Endothelial cell (in vitro differentiated cells): ENCODE measurements at regions not wholly inside any gene's neighbourhood (a gene's known extent, or its start where the extent isn't known, plus 50 kb on each side); places are given as distances from the start of the nearest gene placed in this dataset.
"Not testable (repeated sequence)": the region's sequence is repeated elsewhere in the genome, so short reads cannot be mapped to it uniquely, and the experiment has no call there.

Experiments used
- DNase-seq: peaks from one replicate; pipeline ENCODE4 v3.0.0; 2021; ENCODE audit warnings: low spot score
- H3K27ac Mint-ChIP-seq: one replicate; pipeline ENCODE4 v1.8.0; 2021; ENCODE audit warnings: mixed read lengths, inconsistent platforms; ENCODE audit not compliant: unreplicated experiment
- H3K27me3 Mint-ChIP-seq: one replicate; pipeline ENCODE4 v1.8.0; 2021; ENCODE audit warnings: mild to moderate bottlenecking, moderate library complexity, mixed read lengths, inconsistent platforms; ENCODE audit not compliant: unreplicated experiment
- H3K36me3 Mint-ChIP-seq: one replicate; pipeline ENCODE4 v1.8.0; 2021; ENCODE audit warnings: mild to moderate bottlenecking, low read depth, mixed read lengths, inconsistent platforms; ENCODE audit not compliant: unreplicated experiment
- H3K4me1 Mint-ChIP-seq: one replicate; pipeline ENCODE4 v1.8.0; 2021; ENCODE audit warnings: mild to moderate bottlenecking, mixed read lengths, inconsistent platforms; ENCODE audit not compliant: unreplicated experiment
- H3K4me3 Mint-ChIP-seq: one replicate; pipeline ENCODE4 v1.8.0; 2021; ENCODE audit warnings: mild to moderate bottlenecking, mixed read lengths, inconsistent platforms; ENCODE audit not compliant: unreplicated experiment
- H3K9me3 Mint-ChIP-seq: one replicate; pipeline ENCODE4 v1.8.0; 2021; ENCODE audit warnings: mixed read lengths, inconsistent platforms; ENCODE audit not compliant: unreplicated experiment
- CTCF ChIP-seq: fragments of 200-600 bp; sonication (generic); IDR thresholded peaks from one replicate; pipeline ENCODE4 v1.5.0; 2021; ENCODE audit warnings: antibody characterized with exemption; ENCODE audit not compliant: unreplicated experiment

- not testable (repeated sequence) for H3K27ac Mint-ChIP-seq, H3K4me3 Mint-ChIP-seq, DNase-seq, H3K9me3 Mint-ChIP-seq, H3K36me3 Mint-ChIP-seq, H3K4me1 Mint-ChIP-seq, H3K27me3 Mint-ChIP-seq
These were observed 63.5 kb downstream of the UNC93B1 start for GRCh38 chr11:67940440-67940839.

GRCh38 chr11:67938964-67939363 is 64.9 kb downstream of the UNC93B1 start:
- not testable (repeated sequence) for H3K27me3 Mint-ChIP-seq, H3K36me3 Mint-ChIP-seq, DNase-seq, H3K9me3 Mint-ChIP-seq, H3K4me3 Mint-ChIP-seq, H3K27ac Mint-ChIP-seq, H3K4me1 Mint-ChIP-seq
- peak; percentile 59 for TF ChIP-seq CTCF

GRCh38 chr11:67938371-67938770 is 65.5 kb downstream of the UNC93B1 start:
- H3K4me3 Mint-ChIP-seq, DNase-seq, H3K9me3 Mint-ChIP-seq, H3K27me3 Mint-ChIP-seq, H3K27ac Mint-ChIP-seq, H3K4me1 Mint-ChIP-seq, H3K36me3 Mint-ChIP-seq: not testable (repeated sequence)

GRCh38 chr11:67923565-67923964 is 80.3 kb downstream of the UNC93B1 start:
- not testable (repeated sequence) for H3K36me3 Mint-ChIP-seq, H3K27ac Mint-ChIP-seq, H3K4me1 Mint-ChIP-seq, DNase-seq, H3K9me3 Mint-ChIP-seq, H3K4me3 Mint-ChIP-seq, H3K27me3 Mint-ChIP-seq

GRCh38 chr11:67920546-67920945 is 83.4 kb downstream of the UNC93B1 start:
- not testable (repeated sequence) for H3K4me3 Mint-ChIP-seq, H3K4me1 Mint-ChIP-seq, DNase-seq, H3K27me3 Mint-ChIP-seq, H3K36me3 Mint-ChIP-seq, H3K27ac Mint-ChIP-seq, H3K9me3 Mint-ChIP-seq

- not testable (repeated sequence) for H3K27ac Mint-ChIP-seq
These were observed 91.7 kb downstream of the UNC93B1 start for GRCh38 chr11:67912184-67912583.

GRCh38 chr11:67911211-67911610 is 92.7 kb downstream of the UNC93B1 start:
- not testable (repeated sequence) for DNase-seq, H3K27ac Mint-ChIP-seq, H3K27me3 Mint-ChIP-seq, H3K4me3 Mint-ChIP-seq, H3K36me3 Mint-ChIP-seq, H3K4me1 Mint-ChIP-seq, H3K9me3 Mint-ChIP-seq

More at GRCh38 chr11:67912184-67912583, 91.7 kb downstream of the UNC93B1 start:
- H3K9me3 Mint-ChIP-seq, H3K4me3 Mint-ChIP-seq, H3K36me3 Mint-ChIP-seq, DNase-seq, H3K27me3 Mint-ChIP-seq, H3K4me1 Mint-ChIP-seq: not testable (repeated sequence)

GRCh38 chr11:67910803-67911202 is 93.1 kb downstream of the UNC93B1 start:
- not testable (repeated sequence) for DNase-seq, H3K4me3 Mint-ChIP-seq, H3K27me3 Mint-ChIP-seq, H3K4me1 Mint-ChIP-seq, H3K36me3 Mint-ChIP-seq, H3K27ac Mint-ChIP-seq, H3K9me3 Mint-ChIP-seq

GRCh38 chr11:67906969-67907368 is 96.9 kb downstream of the UNC93B1 start:
- H3K4me1 Mint-ChIP-seq, H3K27me3 Mint-ChIP-seq, H3K4me3 Mint-ChIP-seq, H3K9me3 Mint-ChIP-seq, DNase-seq, H3K27ac Mint-ChIP-seq, H3K36me3 Mint-ChIP-seq: not testable (repeated sequence)

GRCh38 chr11:67899462-67899861 is 104.4 kb downstream of the UNC93B1 start:
- H3K27me3 Mint-ChIP-seq, H3K9me3 Mint-ChIP-seq, H3K4me3 Mint-ChIP-seq, DNase-seq, H3K36me3 Mint-ChIP-seq, H3K4me1 Mint-ChIP-seq, H3K27ac Mint-ChIP-seq: not testable (repeated sequence)

- H3K36me3 Mint-ChIP-seq, H3K27me3 Mint-ChIP-seq, H3K9me3 Mint-ChIP-seq, H3K27ac Mint-ChIP-seq, H3K4me3 Mint-ChIP-seq, H3K4me1 Mint-ChIP-seq, DNase-seq: not testable (repeated sequence)
These were observed 110.4 kb downstream of the UNC93B1 start for GRCh38 chr11:67893487-67893886.

- not testable (repeated sequence) for H3K27ac Mint-ChIP-seq, H3K9me3 Mint-ChIP-seq, H3K4me3 Mint-ChIP-seq
These were observed 114.3 kb downstream of the UNC93B1 start for GRCh38 chr11:67889646-67890045.

More at GRCh38 chr11:67889646-67890045, 114.3 kb downstream of the UNC93B1 start:
- H3K36me3 Mint-ChIP-seq, DNase-seq, H3K27me3 Mint-ChIP-seq: not testable (repeated sequence)
- H3K4me1 Mint-ChIP-seq, result peaks cover 12% of the 10 kb centered on the region
